DMS79 treated with DMSO at 0.1 percent for 48 hours (cell line): ENCODE measurements at regions not wholly inside any gene's neighbourhood (a gene's known extent, or its start where the extent isn't known, plus 50 kb on each side); places are given as distances from the start of the nearest gene placed in this dataset.

Experiments used
- DNase-seq: peaks from one replicate; lab custom pipeline; 2025; lab: John Stamatoyannopoulos, UW

DNA sequence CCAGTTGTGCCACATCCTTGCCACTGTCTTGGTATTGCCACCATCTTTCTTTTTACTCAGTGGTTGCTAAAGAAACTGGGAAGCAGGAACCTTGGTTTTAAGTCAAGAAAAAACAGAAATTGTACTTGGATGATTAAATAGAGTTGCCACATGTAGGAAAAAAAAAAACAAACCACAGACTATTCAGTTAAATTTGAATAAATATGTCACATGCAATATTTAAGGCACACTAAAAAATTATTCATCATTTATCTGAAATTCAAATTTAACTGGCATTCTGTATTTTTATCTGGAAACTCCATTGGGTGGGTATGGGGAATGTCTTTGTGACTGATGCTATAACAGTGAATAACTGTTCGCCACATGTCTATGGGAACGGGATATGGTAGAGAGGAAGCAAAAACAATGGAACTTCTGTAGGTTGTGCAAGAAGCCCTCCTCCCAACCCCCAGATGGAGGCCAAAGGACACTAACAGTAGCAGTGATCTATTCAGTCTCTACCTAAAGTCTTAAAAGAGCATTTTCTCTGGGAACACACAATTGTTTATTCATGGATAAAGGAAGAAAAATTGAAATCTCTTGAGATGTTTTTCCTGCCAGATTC is 57.0 kb upstream of the PLAC8 start:
- no peak for DNase-seq

DNA sequence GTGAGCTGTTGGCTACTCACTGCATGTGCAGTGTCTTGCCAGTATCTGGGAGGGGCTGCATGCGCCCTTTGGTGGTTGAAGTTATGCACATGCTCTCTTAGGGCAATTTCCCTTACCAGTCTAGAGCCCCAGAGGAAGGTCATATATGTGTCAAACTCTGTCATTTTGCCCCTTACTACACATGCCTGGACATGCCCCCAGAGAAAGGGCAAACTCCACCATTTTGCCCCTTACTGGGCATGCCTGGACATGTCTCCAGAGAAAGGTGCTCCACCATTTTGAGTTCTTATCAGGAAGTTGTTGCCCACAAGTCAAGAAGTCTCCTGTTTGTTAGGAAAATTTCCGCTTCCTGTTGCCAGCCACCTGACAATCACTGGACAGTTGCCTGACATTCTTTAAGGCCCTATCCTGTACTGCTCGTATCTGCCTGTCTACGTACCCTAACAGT is 56.4 kb upstream of the PLAC8 start:
- DNase-seq = no peak
